GM10248 (cell line): ENCODE measurements at regions not wholly inside any gene's neighbourhood (a gene's known extent, or its start where the extent isn't known, plus 50 kb on each side); places are given as distances from the start of the nearest gene placed in this dataset.
"Not testable (repeated sequence)": the region's sequence is repeated elsewhere in the genome, so short reads cannot be mapped to it uniquely, and the experiment has no call there.

Source experiments
- CTCF ChIA-PET: fragments of 300-600 bp; sonication (Branson Sonifier 250); formaldehyde crosslinking; extraction: SDS; loops from one replicate; lab custom pipeline; 2021; ENCODE audit warnings: antibody characterized with exemption; lab: Yijun Ruan, JAX
- POLR2A ChIA-PET: fragments of 350-650 bp; sonication (Branson Sonifier 250); formaldehyde crosslinking; extraction: SDS; loops from one replicate; lab custom pipeline; 2020; ENCODE audit warnings: antibody characterized with exemption; lab: Yijun Ruan, JAX
- DNase-seq: peaks from one replicate; pipeline ENCODE4 v3.0.0; 2012; ENCODE audit errors: extremely low spot score
- CTCF ChIP-seq: IDR thresholded peaks from 2 replicates; pipeline ENCODE4 v1.5.1; 2012; ENCODE audit warnings: mild to moderate bottlenecking, low read depth; ENCODE audit errors: extremely low read depth, missing control alignments, control extremely low read depth

GRCh38 chr11:101807531-101807930, 107.3 kb upstream of the CEP126 start:
- CTCF ChIA-PET = no interaction called here
- POLR2A ChIA-PET = no interaction called here
- TF ChIP-seq CTCF = no peak
- no peak for DNase-seq

- no peak for DNase-seq
- ChIA-PET POLR2A (no interaction called here), CTCF (no interaction called here)
- TF ChIP-seq CTCF = no peak
Observed at GRCh38 chr11:101803651-101804050, 111.2 kb upstream of the CEP126 start.

GRCh38 chr11:101797335-101797734, 117.5 kb upstream of the CEP126 start:
- TF ChIP-seq CTCF = no peak
- no peak for DNase-seq
- CTCF ChIA-PET = interaction anchor here (1.3 kb wide), 1 partner anchor 12 kb away, joined by 3 read pairs; no protein-coding TSS in a partner anchor
- POLR2A ChIA-PET = no interaction called here

- ChIA-PET POLR2A (no interaction called here), CTCF (no interaction called here)
- no peak for DNase-seq
- TF ChIP-seq CTCF = no peak
Observed at GRCh38 chr11:101792814-101793213, 122.0 kb upstream of the CEP126 start.

GRCh38 chr11:101786916-101787315, 127.9 kb upstream of the CEP126 start:
- DNase-seq = no peak
- ChIA-PET CTCF (interaction anchor here (1.4 kb wide), 1 partner anchor 15 kb away, joined by 3 read pairs; no protein-coding TSS in a partner anchor), POLR2A (no interaction called here)
- no peak for TF ChIP-seq CTCF

GRCh38 chr11:101786421-101786820, 128.4 kb upstream of the CEP126 start:
- DNase-seq = no peak
- CTCF ChIA-PET = interaction anchor here (1.4 kb wide), 1 partner anchor 14 kb away, joined by 3 read pairs; no protein-coding TSS in a partner anchor
- POLR2A ChIA-PET = no interaction called here
- no peak for TF ChIP-seq CTCF

- POLR2A ChIA-PET, CTCF ChIA-PET, DNase-seq: not testable (repeated sequence)
Observed at GRCh38 chr11:101779167-101779566, 135.6 kb upstream of the CEP126 start.
